HG02642 (cell line): ENCODE measurements at regions not wholly inside any gene's neighbourhood (a gene's known extent, or its start where the extent isn't known, plus 50 kb on each side); places are given as distances from the start of the nearest gene placed in this dataset.

Experiments used
- ATAC-seq: cut with Tn5 transposase; IDR thresholded peaks from one replicate; pipeline ENCODE4 v1.9.1; 2021; ENCODE audit warnings: mild to moderate bottlenecking; ENCODE audit not compliant: unreplicated experiment, poor library complexity

DNA sequence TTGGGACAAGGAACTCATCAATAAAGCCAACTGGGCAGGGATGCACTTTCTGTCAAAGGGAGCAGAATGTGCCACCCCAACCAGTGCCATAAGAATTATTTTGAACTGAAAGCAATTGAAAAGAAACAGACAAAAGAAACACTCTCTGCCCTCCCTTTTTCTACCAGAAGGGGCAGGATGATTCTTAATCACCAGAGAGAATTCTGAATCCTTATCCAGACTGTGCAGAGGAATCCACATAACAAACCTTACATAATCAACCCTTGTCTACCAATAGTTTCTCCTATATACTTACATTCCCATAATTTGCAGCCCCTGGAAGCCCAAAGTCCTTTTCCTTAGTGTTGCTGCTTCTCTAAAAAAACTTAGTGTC, 520.7 kb upstream of the NBEA start:
- no peak for ATAC-seq

DNA sequence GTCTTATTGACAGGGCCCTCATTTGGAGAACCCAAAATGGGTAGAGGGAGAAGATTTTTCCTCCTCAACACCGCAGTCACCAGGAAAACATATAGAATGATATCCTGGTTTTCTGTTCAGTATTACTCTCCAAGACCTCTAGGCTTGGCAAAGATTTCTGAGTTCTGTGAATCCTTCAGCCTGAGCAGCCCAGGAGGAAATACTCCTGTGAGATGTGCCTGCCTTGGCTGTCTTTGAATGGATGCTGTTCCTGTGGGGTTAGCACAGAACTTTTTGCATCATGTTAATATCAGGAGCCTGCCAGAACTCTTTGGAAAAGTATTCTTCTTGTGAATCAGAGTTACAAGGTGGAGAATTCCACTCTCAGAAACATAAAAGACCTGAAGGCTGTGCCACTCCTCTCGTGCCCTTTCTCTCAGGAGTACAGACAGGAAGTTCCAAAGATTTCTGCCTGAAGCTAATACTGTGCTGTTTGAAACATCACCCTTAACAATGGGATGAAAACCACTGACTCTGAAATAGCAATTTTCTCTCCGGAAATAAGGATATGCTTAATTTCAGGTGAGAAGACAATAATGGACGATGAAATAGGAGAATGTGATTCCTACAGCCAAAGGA, 520.1 kb upstream of the NBEA start:
- no peak for ATAC-seq

- no peak for ATAC-seq
Observed at GRCh38 chr13:34422956-34423355, 519.1 kb upstream of the NBEA start.

DNA sequence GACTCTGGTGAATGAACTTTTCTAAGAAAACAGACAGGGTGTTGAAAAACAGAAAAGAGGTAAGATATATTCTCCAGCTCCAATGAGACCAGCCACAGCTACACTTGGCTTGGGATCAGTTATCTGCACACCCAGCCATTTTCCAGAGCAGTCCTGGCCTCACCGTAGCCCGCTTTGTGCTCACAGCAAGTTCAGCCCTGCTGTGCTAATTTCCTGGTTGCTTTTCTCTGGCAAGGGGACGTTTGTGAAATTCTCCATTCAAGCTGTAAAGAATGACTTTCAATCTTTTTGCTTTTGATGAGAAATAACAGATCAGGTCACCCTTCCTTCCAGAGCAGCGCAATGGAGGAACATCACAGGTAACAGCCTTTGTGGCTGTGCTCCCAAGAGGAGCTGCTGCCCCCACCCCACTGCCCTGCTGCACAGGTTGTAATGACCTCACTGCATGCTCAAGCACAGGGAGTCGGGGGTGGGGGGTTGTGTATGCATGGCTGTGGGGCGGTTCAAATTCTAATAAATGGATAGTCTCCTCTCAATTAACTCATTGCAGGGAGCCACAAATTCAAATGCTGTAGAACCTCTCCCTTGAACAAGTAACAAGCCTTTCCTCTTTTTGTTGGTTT, 516.6 kb upstream of the NBEA start:
- ATAC-seq = no peak

GRCh38 chr13:34428911-34429310, 513.2 kb upstream of the NBEA start:
- no peak for ATAC-seq

- ATAC-seq = no peak
Observed at GRCh38 chr13:34430294-34430693, 511.8 kb upstream of the NBEA start.

DNA sequence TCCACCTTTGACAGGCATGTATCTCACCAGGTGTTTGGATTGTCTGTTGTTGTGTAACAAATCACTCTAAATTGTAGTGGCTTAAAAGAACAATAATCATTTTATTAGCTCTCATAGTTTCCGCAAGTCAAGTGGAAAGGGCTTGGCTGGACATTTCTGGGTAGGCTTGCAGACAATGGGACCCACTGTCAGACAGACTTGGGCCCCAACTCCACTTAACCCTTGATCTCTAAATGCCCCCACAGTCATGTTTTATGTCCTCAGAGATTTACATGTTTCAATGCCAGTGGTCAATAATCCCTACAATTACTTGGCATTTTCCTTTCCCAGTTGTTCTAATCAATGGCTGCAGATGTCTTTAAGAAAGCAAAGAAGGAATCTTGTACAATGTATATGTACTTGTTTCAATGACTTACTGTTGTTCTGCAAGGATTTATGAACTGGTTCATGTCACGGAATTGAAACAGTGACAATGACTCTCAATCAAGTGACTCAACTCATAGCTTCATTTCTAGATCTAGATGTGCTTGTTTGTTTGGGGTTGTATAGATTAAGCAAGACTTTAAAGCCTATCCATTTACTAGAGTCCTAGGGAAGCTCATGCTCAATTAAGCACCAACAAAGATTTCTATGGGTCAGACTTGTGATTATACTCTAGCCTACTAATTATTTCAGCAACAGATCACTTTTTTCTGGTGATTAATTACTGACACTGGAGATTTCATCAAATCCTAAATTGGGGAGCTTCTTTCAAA, 510.1 kb upstream of the NBEA start:
- no peak for ATAC-seq

GRCh38 chr13:34435338-34435737, 506.7 kb upstream of the NBEA start:
- ATAC-seq = no peak

DNA sequence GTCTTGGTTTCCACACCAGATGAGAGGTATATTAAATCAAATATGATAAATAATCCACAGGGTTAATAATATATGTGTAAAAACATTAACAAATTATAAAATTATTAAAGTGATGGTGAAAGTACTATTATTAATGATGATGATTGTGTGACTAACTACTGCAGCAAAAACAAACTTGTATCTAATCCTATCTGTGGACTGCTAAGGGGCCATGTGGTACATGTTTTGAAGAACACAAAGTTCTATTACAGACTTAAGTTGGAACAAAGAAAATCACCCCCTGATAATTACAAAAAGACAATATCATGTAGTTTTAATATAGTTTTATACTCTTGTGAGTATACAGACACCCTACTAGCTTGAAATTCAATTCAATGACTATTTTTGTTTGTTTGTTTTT, 504.2 kb upstream of the NBEA start:
- ATAC-seq = no peak

GRCh38 chr13:34452831-34453230, 489.2 kb upstream of the NBEA start:
- ATAC-seq = no peak

GRCh38 chr13:34458756-34459715, 483.0 kb upstream of the NBEA start:
- no peak for ATAC-seq

GRCh38 chr13:34459856-34460255, 482.2 kb upstream of the NBEA start:
- no peak for ATAC-seq

DNA sequence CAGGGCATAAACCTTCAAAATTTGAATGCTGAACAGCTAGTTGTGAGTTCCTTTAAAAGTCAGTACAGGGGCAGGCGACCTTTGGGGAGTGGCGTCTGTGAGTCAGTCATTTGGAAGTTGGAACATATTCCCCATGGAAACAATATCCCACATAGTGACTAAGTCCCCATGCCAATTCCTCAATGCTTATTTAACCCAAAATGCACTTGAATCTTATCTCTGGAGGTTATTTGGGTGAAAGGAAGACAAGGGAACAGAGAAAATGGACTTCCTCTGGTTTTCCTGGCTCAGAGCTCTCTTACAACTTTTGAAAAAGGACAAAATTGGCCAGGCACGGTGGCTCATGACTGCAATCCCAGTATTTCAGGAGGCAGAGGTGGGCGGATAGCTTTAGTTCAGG, 479.2 kb upstream of the NBEA start:
- no peak for ATAC-seq

DNA sequence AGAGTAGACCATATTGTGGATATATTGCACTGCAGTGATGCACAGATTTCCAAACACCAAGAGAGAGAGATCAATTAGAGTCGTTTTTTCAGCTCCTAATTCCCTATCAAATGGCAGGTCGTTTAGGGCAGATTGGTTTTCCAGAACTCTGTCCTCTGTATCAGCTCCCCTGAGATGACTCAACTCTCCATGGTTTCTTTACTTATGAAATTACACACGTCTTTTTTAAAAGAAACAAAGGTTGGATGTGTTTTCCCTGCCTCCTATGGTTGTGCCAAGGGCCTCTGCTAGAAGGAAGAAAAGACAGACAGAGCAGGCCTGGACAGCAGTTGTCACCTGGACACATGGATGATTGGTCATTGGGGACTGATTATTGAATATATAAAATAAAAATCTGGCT, 478.1 kb upstream of the NBEA start:
- ATAC-seq = no peak

DNA sequence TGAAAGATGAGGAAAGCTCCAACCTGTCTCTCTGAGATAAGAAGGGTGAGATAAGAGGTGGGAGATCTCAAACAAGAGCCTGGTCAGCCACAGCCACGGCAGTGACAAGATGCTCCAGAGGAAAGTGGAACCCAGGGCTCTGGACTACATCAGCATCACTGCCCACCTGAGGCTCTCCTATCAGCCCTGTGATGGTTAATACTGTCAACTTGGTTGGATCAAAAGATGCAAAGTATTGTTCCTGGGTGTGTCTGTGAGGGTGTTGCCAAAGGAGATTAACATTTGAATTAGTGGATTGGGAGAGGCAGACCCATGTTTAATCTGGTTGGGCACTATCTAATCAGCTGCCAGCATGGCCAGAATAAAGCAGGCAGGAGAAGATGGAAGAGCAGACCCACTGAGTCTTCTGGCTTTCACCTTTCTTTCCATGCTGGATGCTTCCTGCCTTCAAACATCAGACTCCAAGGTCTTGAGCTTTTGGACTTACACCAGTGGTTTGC, 476.6 kb upstream of the NBEA start:
- no peak for ATAC-seq

GRCh38 chr13:34466301-34466700, 475.8 kb upstream of the NBEA start:
- no peak for ATAC-seq

GRCh38 chr13:34467450-34468083, 474.5 kb upstream of the NBEA start:
- no peak for ATAC-seq

GRCh38 chr13:34469196-34469986, 472.7 kb upstream of the NBEA start:
- no peak for ATAC-seq

DNA sequence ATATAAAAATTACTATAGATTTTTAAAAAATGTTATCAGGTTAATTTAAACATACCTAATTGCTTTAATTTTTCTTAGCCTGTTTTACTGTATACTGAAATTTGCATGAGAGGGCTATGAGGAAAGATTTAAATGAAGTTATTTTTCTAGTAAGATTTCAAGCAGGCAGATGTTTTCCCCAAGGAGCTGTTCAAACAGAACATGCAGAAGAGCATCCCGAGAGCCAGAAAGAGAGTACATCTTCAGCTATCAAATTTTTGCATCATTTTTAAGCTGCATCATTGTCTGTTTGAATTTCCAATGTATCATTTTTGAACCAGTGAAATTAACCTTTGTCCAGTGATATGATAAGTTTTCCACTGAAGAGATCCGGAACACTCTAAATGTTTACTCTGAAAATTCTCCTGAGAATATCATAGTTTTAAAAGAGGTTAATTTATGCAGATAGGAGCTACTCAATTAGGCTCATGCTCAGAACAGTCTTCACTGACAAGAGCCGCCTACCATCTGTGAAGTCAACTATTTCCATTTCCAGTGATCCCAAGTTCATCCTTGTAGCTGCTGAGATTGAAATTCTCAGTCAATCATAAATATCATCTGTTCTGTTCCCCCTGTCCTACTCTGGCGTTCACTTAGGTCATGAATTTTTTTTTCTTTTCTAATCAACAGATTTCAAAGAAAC, 467.7 kb upstream of the NBEA start:
- ATAC-seq = no peak
